CD4-positive, alpha-beta T cell (primary cell): ENCODE measurements at regions not wholly inside any gene's neighbourhood (a gene's known extent, or its start where the extent isn't known, plus 50 kb on each side); places are given as distances from the start of the nearest gene placed in this dataset.

Experiments used
- ATAC-seq: fragments of 200-7000 bp; cut with Tn5 transposase; one replicate; pipeline ENCODE4 v1.10.0; 2022; ENCODE audit warnings: mild to moderate bottlenecking; ENCODE audit not compliant: poor library complexity
- CTCF ChIA-PET: fragments of 350-600 bp; sonication (Branson Sonifier 250); formaldehyde crosslinking; loops from one replicate; lab custom pipeline; 2021; ENCODE audit warnings: antibody characterized with exemption, inconsistent platforms; lab: Charles Lee
- POLR2A ChIA-PET: fragments of 350-600 bp; sonication (Branson Sonifier 250); formaldehyde crosslinking; loops from one replicate; lab custom pipeline; 2021; ENCODE audit warnings: antibody characterized with exemption, inconsistent platforms; lab: Charles Lee
- DNase-seq, 14 experiments: peaks; one replicate each; pipeline ENCODE4 v3.0.0-alpha.2; 2013 to 2020; ENCODE audit warnings: mixed read lengths in 2 of 14
- H3K27ac ChIP-seq, 2 donors: one replicate each; pipeline versions ENCODE4 v1.5.1 to v1.7.0; 2013; ENCODE audit warnings: low read length in 2 of 2, low read depth in 1 of 2, mild to moderate bottlenecking in 1 of 2
- H3K27me3 ChIP-seq, 2 experiments: 1 replicate in 1 of 2; 2 replicates in 1 of 2; pipeline versions ENCODE4 v1.6.1 to v1.7.0; 2013; ENCODE audit warnings: low read length in 2 of 2, control low read depth in 1 of 2, mild to moderate bottlenecking in 1 of 2, moderate library complexity in 1 of 2; ENCODE audit not compliant: insufficient read depth in 2 of 2, control insufficient read depth in 1 of 2
- H3K36me3 ChIP-seq: one replicate; pipeline ENCODE4 v1.6.1; 2013; ENCODE audit warnings: low read length, control low read depth; ENCODE audit not compliant: insufficient read depth
- H3K4me1 ChIP-seq: one replicate; pipeline ENCODE4 v1.6.1; 2013; ENCODE audit warnings: low read length, control low read depth; ENCODE audit not compliant: insufficient read depth
- H3K4me3 ChIP-seq: one replicate; pipeline ENCODE4 v1.5.1; 2013; ENCODE audit warnings: mild to moderate bottlenecking, low read length, moderate library complexity
- H3K9me3 ChIP-seq, 2 experiments: 1 replicate in 1 of 2; 2 replicates in 1 of 2; pipeline versions ENCODE4 v1.6.1 to v1.7.0; 2013; ENCODE audit warnings: low read length in 2 of 2, mild to moderate bottlenecking in 2 of 2, control low read depth in 1 of 2, moderate library complexity in 1 of 2; ENCODE audit not compliant: control insufficient read depth in 1 of 2, insufficient read depth in 1 of 2
- H3K27ac Mint-ChIP-seq: one replicate; pipeline ENCODE4 v1.8.0; 2020; ENCODE audit warnings: mixed read lengths
- H3K27me3 Mint-ChIP-seq: one replicate; pipeline ENCODE4 v1.8.0; 2021; ENCODE audit warnings: mixed read lengths
- H3K36me3 Mint-ChIP-seq: one replicate; pipeline ENCODE4 v1.8.0; 2021; ENCODE audit warnings: low read depth, mixed read lengths
- H3K4me1 Mint-ChIP-seq: one replicate; pipeline ENCODE4 v1.8.0; 2021; ENCODE audit warnings: low read depth, mixed read lengths
- H3K4me3 Mint-ChIP-seq: one replicate; pipeline ENCODE4 v1.8.0; 2020; ENCODE audit warnings: mild to moderate bottlenecking, mixed read lengths
- H3K9me3 Mint-ChIP-seq: one replicate; pipeline ENCODE4 v1.8.0; 2020; ENCODE audit warnings: mixed read lengths
- intact Hi-C, 2 experiments: fragments of 100-400 bp; cut with DNase I in 1 of 2; cut with micrococcal nuclease in 1 of 2; formaldehyde crosslinking; loops; one replicate each; pipeline versions ENCODE4 v1.15.1 to v1.9.0; 2023 to 2025; cut with DNase I, micrococcal nuclease
- TF ChIP-seq, protein P1 (sequence below): fragments of 200-600 bp; IDR thresholded peaks from one replicate; pipeline ENCODE4 v1.8.0; 2022; ENCODE audit warnings: antibody characterized with exemption, mild to moderate bottlenecking

GRCh38 chr12:67741270-67741669 lies 92.7 kb downstream of the DYRK2 start:
- no peak for ATAC-seq
- Histone ChIP-seq H3K36me3 (no peaks in the 10 kb centered on the region), H3K27ac (no peak overlapping the region), H3K9me3 (no peaks in the 10 kb centered on the region), H3K4me3 (no peak overlapping the region), H3K27me3 (no peaks in the 10 kb centered on the region), H3K4me1 (no peaks in the 10 kb centered on the region)
- DNase-seq: no peak
- Mint-ChIP-seq H3K4me3 (no peak overlapping the region), H3K9me3 (no peaks in the 10 kb centered on the region), H3K27me3 (no peaks in the 10 kb centered on the region), H3K4me1 (no peaks in the 10 kb centered on the region), H3K27ac (no peak overlapping the region), H3K36me3 (no peaks in the 10 kb centered on the region)
- TF ChIP-seq, protein P1, sequence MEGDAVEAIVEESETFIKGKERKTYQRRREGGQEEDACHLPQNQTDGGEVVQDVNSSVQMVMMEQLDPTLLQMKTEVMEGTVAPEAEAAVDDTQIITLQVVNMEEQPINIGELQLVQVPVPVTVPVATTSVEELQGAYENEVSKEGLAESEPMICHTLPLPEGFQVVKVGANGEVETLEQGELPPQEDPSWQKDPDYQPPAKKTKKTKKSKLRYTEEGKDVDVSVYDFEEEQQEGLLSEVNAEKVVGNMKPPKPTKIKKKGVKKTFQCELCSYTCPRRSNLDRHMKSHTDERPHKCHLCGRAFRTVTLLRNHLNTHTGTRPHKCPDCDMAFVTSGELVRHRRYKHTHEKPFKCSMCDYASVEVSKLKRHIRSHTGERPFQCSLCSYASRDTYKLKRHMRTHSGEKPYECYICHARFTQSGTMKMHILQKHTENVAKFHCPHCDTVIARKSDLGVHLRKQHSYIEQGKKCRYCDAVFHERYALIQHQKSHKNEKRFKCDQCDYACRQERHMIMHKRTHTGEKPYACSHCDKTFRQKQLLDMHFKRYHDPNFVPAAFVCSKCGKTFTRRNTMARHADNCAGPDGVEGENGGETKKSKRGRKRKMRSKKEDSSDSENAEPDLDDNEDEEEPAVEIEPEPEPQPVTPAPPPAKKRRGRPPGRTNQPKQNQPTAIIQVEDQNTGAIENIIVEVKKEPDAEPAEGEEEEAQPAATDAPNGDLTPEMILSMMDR: no peak
- CTCF ChIA-PET: interaction anchor here (1.6 kb wide), 1 partner anchor 10 kb away, joined by 4 read pairs; no protein-coding TSS in a partner anchor
- intact Hi-C loops: no loop called here
- POLR2A ChIA-PET: no interaction called here

GRCh38 chr12:67742461-67742860 lies 93.9 kb downstream of the DYRK2 start:
- TF ChIP-seq, protein P1: no peak
- Mint-ChIP-seq H3K4me1 (no peaks in the 10 kb centered on the region), H3K36me3 (no peaks in the 10 kb centered on the region), H3K4me3 (no peak overlapping the region), H3K27ac (no peak overlapping the region), H3K9me3 (no peaks in the 10 kb centered on the region), H3K27me3 (no peaks in the 10 kb centered on the region)
- ChIA-PET POLR2A (no interaction called here), CTCF (interaction anchor here (1.4 to 1.6 kb wide), 2 partner anchors 11 to 14 kb away, joined by 3 to 4 read pairs; no protein-coding TSS in a partner anchor)
- Histone ChIP-seq H3K4me1 (no peaks in the 10 kb centered on the region), H3K27me3 (no peaks in the 10 kb centered on the region), H3K9me3 (no peaks in the 10 kb centered on the region), H3K36me3 (no peaks in the 10 kb centered on the region), H3K4me3 (no peak overlapping the region), H3K27ac (no peak overlapping the region)
- intact Hi-C loops: no loop called here
- ATAC-seq: no peak
- no peak for DNase-seq

DNA sequence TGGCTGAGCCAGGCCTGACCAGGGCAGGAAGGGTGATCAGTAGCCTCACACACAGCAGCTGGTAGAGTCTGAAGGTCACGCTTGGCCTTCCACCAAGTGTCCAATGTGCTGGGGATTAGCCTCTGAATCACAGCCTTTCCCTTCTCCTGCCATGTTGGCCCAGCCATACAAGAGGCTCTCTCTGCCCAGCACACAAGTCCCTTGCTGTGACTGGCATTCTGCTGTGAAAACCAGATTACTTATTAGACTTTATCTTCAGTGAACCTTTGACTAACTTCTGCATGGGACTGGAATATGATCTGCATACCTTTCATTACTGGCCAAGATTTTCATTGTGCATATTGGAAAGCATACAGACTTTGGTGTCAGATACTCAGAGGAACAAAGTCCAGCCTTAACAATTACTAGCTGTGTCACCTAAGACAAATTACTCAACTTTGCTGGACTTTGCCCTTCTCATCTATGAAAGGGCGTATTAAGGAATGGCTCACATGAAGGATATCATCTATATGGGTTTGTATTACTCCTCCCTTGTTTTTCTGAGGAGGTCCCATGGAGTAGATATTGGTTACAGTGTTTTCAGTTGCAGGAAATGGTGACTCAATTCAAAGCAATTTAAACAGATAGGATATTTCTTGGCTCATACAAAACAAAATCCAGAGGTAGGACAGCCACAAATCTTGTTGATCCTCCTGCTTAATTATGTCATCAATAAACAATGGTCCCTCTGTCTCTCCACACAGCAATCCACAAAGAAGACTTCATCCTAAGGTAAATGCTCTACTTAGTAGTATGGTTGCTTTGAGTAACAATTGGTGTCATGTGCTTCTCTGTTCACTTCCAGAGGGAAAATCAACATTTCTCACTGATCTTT lies 99.6 kb downstream of the DYRK2 start:
- H3K36me3 ChIP-seq: no peaks in the 10 kb centered on the region
- Mint-ChIP-seq H3K9me3 (no peaks in the 10 kb centered on the region), H3K4me1 (no peaks in the 10 kb centered on the region), H3K27ac (no peak overlapping the region), H3K4me3 (no peak overlapping the region), H3K36me3 (no peaks in the 10 kb centered on the region), H3K27me3 (no peaks in the 10 kb centered on the region)
- TF ChIP-seq, protein P1: no peak
- H3K27me3 ChIP-seq: no peaks in the 10 kb centered on the region
- H3K27ac ChIP-seq: no peak overlapping the region
- no peaks in the 10 kb centered on the region for H3K9me3 ChIP-seq
- intact Hi-C loops: no loop called here
- H3K4me3 ChIP-seq: no peak overlapping the region
- ATAC-seq: no peak
- POLR2A ChIA-PET: no interaction called here
- no peak for DNase-seq
- H3K4me1 ChIP-seq: no peaks in the 10 kb centered on the region
- CTCF ChIA-PET: no interaction called here
